Adipose tissue (tissue), 3 donors: ENCODE measurements at regions not wholly inside any gene's neighbourhood (a gene's known extent, or its start where the extent isn't known, plus 50 kb on each side); places are given as distances from the start of the nearest gene placed in this dataset.

Experiments used
- H3K27ac ChIP-seq: one replicate; pipeline ENCODE4 v1.5.1; 2013; ENCODE audit warnings: low read depth, low read length
- WGBS, 3 donors: extraction: QIAGEN DNeasy Blood & Tissue Kit; methylation state at CpG; one replicate each; pipeline ENCODE4 v1.1.7; 2013; 5-methylcytosine and 5-hydroxymethylcytosine counted together
- donor health status: healthy with polysubstance abuse.
- donor health status: Bipolar disorder and iron deficiency.
- donor health status: healthy.

GRCh38 chr6:169968541-169969270 is 217.3 kb downstream of the ERMARD start:
- no peak overlapping the region for H3K27ac ChIP-seq
- WGBS, 3 donors = 63 to 80% (median 77%) methylated on average over 15 of the region's 15 CpGs

- 65 to 71% (median 70%) methylated on average over 8 of the region's 8 CpGs for WGBS, 3 donors
- no peak overlapping the region for H3K27ac ChIP-seq
Measured at GRCh38 chr6:169967687-169968086, 216.3 kb downstream of the ERMARD start.

- no peak overlapping the region for H3K27ac ChIP-seq
- WGBS, 3 donors = 80 to 83% (median 82%) methylated on average over 20 of the region's 20 CpGs
Measured at GRCh38 chr6:169966312-169967181, 215.1 kb downstream of the ERMARD start.

GRCh38 chr6:169965657-169966311 is 214.4 kb downstream of the ERMARD start:
- H3K27ac ChIP-seq = no peak overlapping the region
- 86 to 91% (median 87%) methylated on average over 25 of the region's 25 CpGs for WGBS, 3 donors

- WGBS, 3 donors = 62 to 73% (median 67%) methylated on average over 6 of the region's 6 CpGs
- H3K27ac ChIP-seq = no peak overlapping the region
Measured at GRCh38 chr6:169965239-169965638, 213.8 kb downstream of the ERMARD start.

GRCh38 chr6:169964486-169965180 is 213.2 kb downstream of the ERMARD start:
- 80 to 88% (median 84%) methylated on average over 9 of the region's 9 CpGs for WGBS, 3 donors

GRCh38 chr6:169963581-169964297 is 212.3 kb downstream of the ERMARD start:
- no peak overlapping the region for H3K27ac ChIP-seq
- WGBS, 3 donors = 91 to 94% (median 94%) methylated on average over 53 to 55 of the region's 55 CpGs

More at GRCh38 chr6:169964486-169965180, 213.2 kb downstream of the ERMARD start:
- H3K27ac ChIP-seq = no peak overlapping the region

GRCh38 chr6:169962604-169963469 is 211.4 kb downstream of the ERMARD start:
- 87 to 95% (median 88%) methylated on average over 42 to 44 of the region's 44 CpGs for WGBS, 3 donors
- H3K27ac ChIP-seq = no peak overlapping the region

GRCh38 chr6:169961772-169962561 is 210.5 kb downstream of the ERMARD start:
- WGBS, 3 donors = 5 to 13% (median 8%) methylated on average over 48 to 75 of the region's 75 CpGs
- no peak overlapping the region for H3K27ac ChIP-seq

- 82 to 94% (median 91%) methylated on average over 11 to 12 of the region's 12 CpGs for WGBS, 3 donors
- H3K27ac ChIP-seq = no peak overlapping the region
Measured at GRCh38 chr6:169960886-169961611, 209.6 kb downstream of the ERMARD start.

GRCh38 chr6:169960521-169960885 is 209.1 kb downstream of the ERMARD start:
- 88 to 95% (median 90%) methylated on average over 10 of the region's 10 CpGs for WGBS, 3 donors
- H3K27ac ChIP-seq = no peak overlapping the region

- WGBS, 3 donors = 81 to 98% (median 94%) methylated on average over 4 of the region's 4 CpGs
- H3K27ac ChIP-seq = no peak overlapping the region
Measured at GRCh38 chr6:169960003-169960344, 208.6 kb downstream of the ERMARD start.

- H3K27ac ChIP-seq = no peak overlapping the region
- WGBS, 3 donors = 37 to 55% (median 40%) methylated on average over 28 of the region's 28 CpGs
Measured at GRCh38 chr6:169959136-169960002, 207.9 kb downstream of the ERMARD start.

- no peak overlapping the region for H3K27ac ChIP-seq
- WGBS, 3 donors = 90 to 94% (median 93%) methylated on average over 10 of the region's 10 CpGs
Measured at GRCh38 chr6:169958510-169958909, 207.1 kb downstream of the ERMARD start.
